Sigmoid colon (tissue), 6 donors: ENCODE measurements at regions not wholly inside any gene's neighbourhood (a gene's known extent, or its start where the extent isn't known, plus 50 kb on each side); places are given as distances from the start of the nearest gene placed in this dataset.

ENCODE experiments used
- DNase-seq: peaks from one replicate; pipeline ENCODE4 v3.0.0-alpha.2; 2019
- H3K27ac ChIP-seq, 4 donors: fragments of 200-600 bp; sonication (generic); one replicate each; pipeline ENCODE4 v1.5.1; 2016 to 2019; ENCODE audit warnings: mild to moderate bottlenecking in 1 of 4
- H3K27me3 ChIP-seq, 3 donors: fragments of 200-600 bp; sonication (generic); one replicate each; pipeline ENCODE4 v1.5.1; 2019; ENCODE audit warnings: mild to moderate bottlenecking in 1 of 3
- H3K36me3 ChIP-seq, 4 donors: fragments of 200-600 bp; sonication (generic); one replicate each; pipeline ENCODE4 v1.5.1; 2016 to 2019
- H3K4me1 ChIP-seq, 4 donors: fragments of 200-600 bp; sonication (generic); one replicate each; pipeline ENCODE4 v1.5.1; 2017 to 2019
- H3K4me3 ChIP-seq, 4 donors: fragments of 200-600 bp; sonication (generic); one replicate each; pipeline ENCODE4 v1.5.1; 2017 to 2019; ENCODE audit warnings: mild to moderate bottlenecking in 2 of 4, moderate library complexity in 1 of 4
- H3K9me3 ChIP-seq, 4 donors: fragments of 200-600 bp in 3 of 4; sonication (generic) in 3 of 4; one replicate each; pipeline versions ENCODE4 v1.5.1 to v1.6.1; 2013 to 2019
- EP300 ChIP-seq, 4 donors: sonication (generic); formaldehyde crosslinking; IDR thresholded peaks; one replicate each; pipeline ENCODE4 v1.6.1; 2017; ENCODE audit warnings: antibody characterized with exemption in 4 of 4
- POLR2A ChIP-seq, 2 donors: fragments of 450-650 bp; IDR thresholded peaks; one replicate each; pipeline ENCODE4 v1.6.1; 2016; ENCODE audit warnings: antibody characterized with exemption in 2 of 2, mild to moderate bottlenecking in 2 of 2, moderate library complexity in 2 of 2
- POLR2AphosphoS5 ChIP-seq, 4 donors: sonication (generic); formaldehyde crosslinking; IDR thresholded peaks; one replicate each; pipeline ENCODE4 v1.6.1; 2017; ENCODE audit warnings: antibody characterized with exemption in 4 of 4
- WGBS, 2 donors: extraction: QIAGEN DNeasy Blood & Tissue Kit; methylation state at CpG; one replicate each; pipeline ENCODE4 v1.1.7; 2013; 5-methylcytosine and 5-hydroxymethylcytosine counted together
- intact Hi-C: fragments of 100-400 bp; cut with DNase I; formaldehyde crosslinking; loops from one replicate; pipeline ENCODE4 v1.15.1; 2023
- TF ChIP-seq, protein P1 (sequence below), 4 experiments: fragments of 450-650 bp in 3 of 4; fragments of 200-600 bp in 1 of 4; IDR thresholded peaks; one replicate each; pipeline ENCODE4 v1.5.1; 2016 to 2019; ENCODE audit warnings: antibody characterized with exemption in 4 of 4, mild to moderate bottlenecking in 3 of 4, moderate library complexity in 2 of 4
- donor health status: healthy with polysubstance abuse.
- donor health status: healthy.

DNA sequence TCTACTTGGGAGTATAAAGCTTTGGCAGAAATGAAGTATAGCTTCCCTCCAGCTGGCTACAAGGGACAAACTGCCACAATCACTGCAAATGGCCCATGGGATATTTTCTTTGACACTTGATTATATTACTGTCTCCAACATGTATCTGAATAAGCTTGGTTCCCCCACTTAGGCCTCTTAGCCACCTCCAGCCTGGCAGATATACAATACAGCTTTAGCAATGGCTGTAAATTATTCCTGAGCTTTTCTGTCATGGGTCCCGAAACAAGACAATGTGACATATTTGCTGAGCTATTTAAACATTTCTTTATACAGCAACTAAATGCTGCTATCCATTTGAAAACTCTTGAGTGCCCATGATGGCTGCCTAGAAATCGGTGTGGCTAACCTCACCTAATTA is 406.2 kb downstream of the SUCLG1 start:
- 36 to 64% methylated on average over 2 of the region's 2 CpGs for WGBS, 2 donors
- intact Hi-C loops: no loop called here
- H3K36me3 ChIP-seq: no peaks in the 10 kb centered on the region
- no peak overlapping the region for H3K27ac ChIP-seq
- no peak overlapping the region for H3K4me3 ChIP-seq
- no peaks in the 10 kb centered on the region for H3K9me3 ChIP-seq
- no peaks in the 10 kb centered on the region for H3K27me3 ChIP-seq
- no peaks in the 10 kb centered on the region for H3K4me1 ChIP-seq
- TF ChIP-seq, protein P1, sequence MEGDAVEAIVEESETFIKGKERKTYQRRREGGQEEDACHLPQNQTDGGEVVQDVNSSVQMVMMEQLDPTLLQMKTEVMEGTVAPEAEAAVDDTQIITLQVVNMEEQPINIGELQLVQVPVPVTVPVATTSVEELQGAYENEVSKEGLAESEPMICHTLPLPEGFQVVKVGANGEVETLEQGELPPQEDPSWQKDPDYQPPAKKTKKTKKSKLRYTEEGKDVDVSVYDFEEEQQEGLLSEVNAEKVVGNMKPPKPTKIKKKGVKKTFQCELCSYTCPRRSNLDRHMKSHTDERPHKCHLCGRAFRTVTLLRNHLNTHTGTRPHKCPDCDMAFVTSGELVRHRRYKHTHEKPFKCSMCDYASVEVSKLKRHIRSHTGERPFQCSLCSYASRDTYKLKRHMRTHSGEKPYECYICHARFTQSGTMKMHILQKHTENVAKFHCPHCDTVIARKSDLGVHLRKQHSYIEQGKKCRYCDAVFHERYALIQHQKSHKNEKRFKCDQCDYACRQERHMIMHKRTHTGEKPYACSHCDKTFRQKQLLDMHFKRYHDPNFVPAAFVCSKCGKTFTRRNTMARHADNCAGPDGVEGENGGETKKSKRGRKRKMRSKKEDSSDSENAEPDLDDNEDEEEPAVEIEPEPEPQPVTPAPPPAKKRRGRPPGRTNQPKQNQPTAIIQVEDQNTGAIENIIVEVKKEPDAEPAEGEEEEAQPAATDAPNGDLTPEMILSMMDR (IDR thresholded peaks at IDR 0.05): no peak
- TF ChIP-seq EP300 (IDR thresholded peaks at IDR 0.05) (no peak), POLR2AphosphoS5 (IDR thresholded peaks at IDR 0.05) (no peak), POLR2A (IDR thresholded peaks at IDR 0.05) (no peak)
- DNase-seq: no peak

DNA sequence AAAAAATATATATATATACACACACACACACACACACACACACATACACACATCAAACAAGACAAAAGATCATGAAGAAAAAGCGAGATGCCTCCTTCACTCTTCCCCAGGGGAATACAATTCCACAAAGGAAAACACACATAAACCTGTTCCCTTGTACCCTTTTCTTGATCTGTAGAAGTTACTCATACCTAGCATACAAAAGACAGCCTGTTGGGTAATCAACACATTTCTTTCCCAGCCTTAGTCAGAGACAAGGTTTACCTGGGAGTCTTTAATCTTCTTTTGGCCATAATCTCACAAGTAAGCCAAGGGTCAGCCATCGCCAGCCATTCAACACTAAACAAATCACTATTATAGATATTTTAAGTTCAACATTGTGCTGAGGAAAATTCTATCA is 407.0 kb downstream of the SUCLG1 start:
- H3K4me1 ChIP-seq: no peaks in the 10 kb centered on the region

DNA sequence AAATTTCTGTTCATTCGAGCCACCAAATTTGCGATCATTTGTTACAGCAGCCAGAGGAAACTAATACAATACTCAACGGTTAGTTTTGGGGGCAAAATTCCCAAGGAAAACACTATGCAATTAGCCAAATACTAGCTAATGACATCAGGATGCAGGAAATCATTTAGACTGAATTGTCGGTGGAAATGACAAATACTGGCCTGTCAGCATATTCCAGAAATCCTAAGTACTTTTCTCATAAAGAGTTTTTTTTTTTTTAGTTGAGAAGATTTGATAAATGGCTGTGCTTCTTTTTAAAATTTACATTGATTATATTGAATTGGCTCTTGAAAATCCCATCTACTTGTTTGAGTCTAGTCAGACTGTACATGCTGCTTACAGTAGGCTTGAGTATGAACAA is 410.1 kb downstream of the SUCLG1 start:
- Histone ChIP-seq H3K27me3 (no peaks in the 10 kb centered on the region), H3K4me1 (no peaks in the 10 kb centered on the region), H3K9me3 (no peaks in the 10 kb centered on the region), H3K27ac (no peak overlapping the region), H3K36me3 (no peaks in the 10 kb centered on the region), H3K4me3 (no peak overlapping the region)
- TF ChIP-seq POLR2A (IDR thresholded peaks at IDR 0.05) (no peak), EP300 (IDR thresholded peaks at IDR 0.05) (no peak), POLR2AphosphoS5 (IDR thresholded peaks at IDR 0.05) (no peak)
- TF ChIP-seq, protein P1 (IDR thresholded peaks at IDR 0.05): no peak
- 88 to 93% methylated on average over 4 of the region's 4 CpGs for WGBS, 2 donors
- DNase-seq: no peak
- intact Hi-C loops: no loop called here

More for the DNA sequence above, 407.0 kb downstream of the SUCLG1 start:
- Histone ChIP-seq H3K27ac (no peak overlapping the region), H3K36me3 (no peaks in the 10 kb centered on the region), H3K9me3 (no peaks in the 10 kb centered on the region), H3K4me3 (no peak overlapping the region), H3K27me3 (no peaks in the 10 kb centered on the region)
- TF ChIP-seq POLR2AphosphoS5 (IDR thresholded peaks at IDR 0.05) (no peak), EP300 (IDR thresholded peaks at IDR 0.05) (no peak), POLR2A (IDR thresholded peaks at IDR 0.05) (no peak)
- TF ChIP-seq, protein P1 (IDR thresholded peaks at IDR 0.05): no peak
- intact Hi-C loops: no loop called here
- 83 to 90% methylated on average over 2 of the region's 2 CpGs for WGBS, 2 donors
- no peak for DNase-seq

DNA sequence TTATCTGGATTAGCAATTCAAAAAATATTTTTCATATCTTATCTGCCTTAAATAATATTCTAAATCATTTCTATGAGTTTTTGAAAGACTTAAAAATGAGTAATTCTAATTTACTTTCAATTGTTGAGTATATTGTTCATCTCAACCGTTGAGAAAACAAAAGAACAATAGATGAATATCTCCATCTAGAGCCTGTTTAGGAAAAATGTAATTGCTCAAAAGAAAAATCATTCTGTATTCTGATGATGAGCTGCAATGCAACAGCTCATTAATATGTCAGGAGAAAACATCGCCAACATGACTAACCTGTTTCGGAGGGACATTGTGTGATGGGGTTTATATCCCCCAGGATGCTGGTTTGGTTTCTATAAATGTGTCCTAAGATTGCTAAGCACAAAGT is 417.6 kb downstream of the SUCLG1 start:
- Histone ChIP-seq H3K9me3 (no peaks in the 10 kb centered on the region), H3K27ac (no peak overlapping the region), H3K4me1 (no peaks in the 10 kb centered on the region), H3K36me3 (no peaks in the 10 kb centered on the region), H3K27me3 (no peaks in the 10 kb centered on the region), H3K4me3 (no peak overlapping the region)
- 77% methylated on average over 3 of the region's 3 CpGs for WGBS, 2 donors
- intact Hi-C loops: no loop called here
- no peak for DNase-seq
- TF ChIP-seq, protein P1 (IDR thresholded peaks at IDR 0.05): no peak
- TF ChIP-seq EP300 (IDR thresholded peaks at IDR 0.05): no peak
- TF ChIP-seq POLR2AphosphoS5 (IDR thresholded peaks at IDR 0.05): no peak

DNA sequence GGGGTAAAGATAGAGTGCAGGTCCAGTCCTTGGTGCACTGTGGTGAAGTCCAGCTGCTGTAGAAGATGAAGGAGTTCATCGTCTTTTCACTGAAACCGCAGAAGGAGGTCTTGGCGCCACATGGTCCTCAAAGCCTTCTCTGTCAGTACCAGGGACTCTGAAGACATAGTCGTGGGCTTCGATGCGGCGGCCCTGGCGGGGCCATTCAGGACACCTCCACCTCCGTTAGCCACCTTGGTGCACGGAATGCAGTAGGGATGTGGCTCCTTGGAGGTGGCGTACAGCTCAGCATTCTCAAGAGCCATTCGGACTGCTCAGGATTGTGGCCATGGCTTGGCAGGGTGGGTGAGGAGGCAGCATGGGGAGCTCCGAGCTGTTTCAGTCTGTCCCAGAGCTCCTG is 418.8 kb downstream of the SUCLG1 start:
- Histone ChIP-seq H3K36me3 (no peaks in the 10 kb centered on the region), H3K27ac (no peak overlapping the region), H3K4me3 (no peak overlapping the region), H3K27me3 (no peaks in the 10 kb centered on the region), H3K4me1 (no peaks in the 10 kb centered on the region), H3K9me3 (no peaks in the 10 kb centered on the region)
- no peak for DNase-seq
- TF ChIP-seq, protein P1 (IDR thresholded peaks at IDR 0.05): no peak
- intact Hi-C loops: no loop called here
- WGBS, 2 donors: 94 to 96% methylated on average over 13 of the region's 13 CpGs
